ENCODE measurements at regions not wholly inside any gene's neighbourhood (a gene's known extent, or its start where the extent isn't known, plus 50 kb on each side); places are given as distances from the start of the nearest gene placed in this dataset.

DNA sequence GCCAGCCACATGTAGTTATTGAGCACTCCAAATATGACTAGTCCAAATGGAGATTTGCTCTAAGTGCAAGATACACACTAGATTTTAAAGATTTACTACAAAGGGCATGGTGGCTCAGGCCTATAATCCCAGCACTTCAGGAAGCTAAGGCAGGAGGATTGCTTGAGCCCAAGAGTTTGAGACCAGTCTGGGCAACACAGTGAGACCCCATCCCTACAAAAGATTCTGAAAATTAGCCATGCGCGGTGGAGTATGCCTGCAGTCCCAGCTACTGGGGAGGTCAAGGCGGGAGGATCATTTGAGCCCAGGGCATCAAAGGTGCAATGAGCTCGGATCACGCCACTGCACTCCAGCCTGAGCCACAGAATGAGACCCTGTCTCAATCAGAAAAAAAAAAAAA is 93.5 kb upstream of the HNRNPA3 start:
- Histone ChIP-seq H3K4me3 (no peak overlapping the region), H3K27me3 (no peaks in the 10 kb centered on the region), H3K4me1 (no peaks in the 10 kb centered on the region), H3K27ac (no peak overlapping the region), H3K9me3 (no peaks in the 10 kb centered on the region), H3K36me3 (no peaks in the 10 kb centered on the region)
- ATAC-seq, result no peak
- no peak for TF ChIP-seq CTCF (IDR thresholded peaks at IDR 0.05)
- intact Hi-C loops (cut with DNase I), result no loop called here
- DNase-seq, result no peak

GRCh38 chr2:177123048-177123447 is 89.5 kb upstream of the HNRNPA3 start:
- no peak overlapping the region for H3K27ac ChIP-seq
- intact Hi-C loops (cut with DNase I), result no loop called here
- ATAC-seq, result no peak

GRCh38 chr2:177124371-177124770 is 88.2 kb upstream of the HNRNPA3 start:
- Histone ChIP-seq H3K36me3 (no peaks in the 10 kb centered on the region), H3K27ac (no peak overlapping the region), H3K27me3 (no peaks in the 10 kb centered on the region), H3K9me3 (no peaks in the 10 kb centered on the region), H3K4me1 (no peaks in the 10 kb centered on the region), H3K4me3 (no peak overlapping the region)
- intact Hi-C loops (cut with DNase I), result no loop called here
- no peak for TF ChIP-seq CTCF (IDR thresholded peaks at IDR 0.05)
- DNase-seq, result no peak
- no peak for ATAC-seq

More at GRCh38 chr2:177123048-177123447, 89.5 kb upstream of the HNRNPA3 start:
- no peaks in the 10 kb centered on the region for H3K9me3 ChIP-seq
- no peaks in the 10 kb centered on the region for H3K27me3 ChIP-seq
- no peak overlapping the region for H3K4me3 ChIP-seq
- no peaks in the 10 kb centered on the region for H3K36me3 ChIP-seq
- TF ChIP-seq CTCF (IDR thresholded peaks at IDR 0.05), result no peak
- DNase-seq, result no peak
- no peaks in the 10 kb centered on the region for H3K4me1 ChIP-seq

GRCh38 chr2:177127821-177128220 is 84.8 kb upstream of the HNRNPA3 start:
- Histone ChIP-seq H3K27me3 (no peaks in the 10 kb centered on the region), H3K27ac (no peak overlapping the region), H3K9me3 (no peaks in the 10 kb centered on the region), H3K36me3 (no peaks in the 10 kb centered on the region), H3K4me3 (no peak overlapping the region), H3K4me1 (no peaks in the 10 kb centered on the region)
- TF ChIP-seq CTCF (IDR thresholded peaks at IDR 0.05), result no peak
- peak in 1 of 4 donors; percentile 37 for DNase-seq
- no peak for ATAC-seq
- intact Hi-C loops (cut with DNase I), result no loop called here

- Histone ChIP-seq H3K27me3 (no peaks in the 10 kb centered on the region), H3K27ac (no peak overlapping the region), H3K4me3 (no peak overlapping the region), H3K36me3 (no peaks in the 10 kb centered on the region), H3K4me1 (no peaks in the 10 kb centered on the region), H3K9me3 (no peaks in the 10 kb centered on the region)
- no peak for TF ChIP-seq CTCF (IDR thresholded peaks at IDR 0.05)
- ATAC-seq (no peak), DNase-seq (no peak)
- intact Hi-C loops (cut with DNase I), result no loop called here
Measured at GRCh38 chr2:177129610-177130009, 83.0 kb upstream of the HNRNPA3 start.

Data from left lung (tissue), 4 donors.